Astrocyte (in vitro differentiated cells and primary cell): ENCODE measurements at regions not wholly inside any gene's neighbourhood (a gene's known extent, or its start where the extent isn't known, plus 50 kb on each side); places are given as distances from the start of the nearest gene placed in this dataset.

Experiments
- DNase-seq: peaks from one replicate; pipeline ENCODE4 v3.0.0-alpha.2; 2010; ENCODE audit warnings: low read depth
- FAIRE-seq: peaks from 2 replicates; lab custom pipeline; 2011; peaks lifted over from hg19 to GRCh38; lab: Jason Lieb, UNC
- H2AFZ ChIP-seq: 2 replicates; pipeline ENCODE4 v1.6.0; 2012; ENCODE audit warnings: low read depth, low read length, inconsistent platforms
- H3K27ac ChIP-seq: 2 replicates; pipeline ENCODE4 v1.5.1; 2011; ENCODE audit warnings: low read depth, low read length, inconsistent platforms
- H3K27me3 ChIP-seq: 2 replicates; pipeline ENCODE4 v1.6.0; 2011; ENCODE audit warnings: low read length, inconsistent platforms; ENCODE audit not compliant: insufficient read depth
- H3K36me3 ChIP-seq: 2 replicates; pipeline ENCODE4 v1.5.1; 2011; ENCODE audit warnings: low read length, inconsistent platforms; ENCODE audit not compliant: insufficient read depth
- H3K4me1 ChIP-seq: 2 replicates; pipeline ENCODE4 v1.5.1; 2011; ENCODE audit warnings: low read length, inconsistent platforms; ENCODE audit not compliant: insufficient read depth
- H3K4me2 ChIP-seq: 2 replicates; pipeline ENCODE4 v1.6.0; 2012; ENCODE audit warnings: low read length, inconsistent platforms
- H3K4me3 ChIP-seq: 2 replicates; pipeline ENCODE4 v1.5.1; 2011; ENCODE audit warnings: low read depth, mild to moderate bottlenecking, low read length, inconsistent platforms; ENCODE audit not compliant: insufficient read depth
- H3K79me2 ChIP-seq: 2 replicates; pipeline ENCODE4 v1.6.0; 2012; ENCODE audit warnings: mild to moderate bottlenecking, low read length, inconsistent platforms; ENCODE audit not compliant: insufficient read depth
- H3K9ac ChIP-seq: 2 replicates; pipeline ENCODE4 v1.6.0; 2012; ENCODE audit warnings: mild to moderate bottlenecking, low read length, inconsistent platforms
- H3K9me3 ChIP-seq: 2 replicates; pipeline ENCODE4 v1.5.1; 2012; ENCODE audit warnings: low read depth, mild to moderate bottlenecking, low read length, inconsistent platforms; ENCODE audit not compliant: insufficient read depth
- H4K20me1 ChIP-seq: 2 replicates; pipeline ENCODE4 v1.6.0; 2012; ENCODE audit warnings: low read length, inconsistent platforms; ENCODE audit not compliant: insufficient read depth
- H3K27ac Mint-ChIP-seq: one replicate; pipeline ENCODE4 v1.8.0; 2021; ENCODE audit warnings: mild to moderate bottlenecking, mixed read lengths; ENCODE audit not compliant: unreplicated experiment
- H3K27me3 Mint-ChIP-seq: one replicate; pipeline ENCODE4 v1.8.0; 2021; ENCODE audit warnings: low read depth, mixed read lengths; ENCODE audit not compliant: unreplicated experiment
- H3K36me3 Mint-ChIP-seq: one replicate; pipeline ENCODE4 v1.8.0; 2021; ENCODE audit warnings: low read depth, mixed read lengths; ENCODE audit not compliant: unreplicated experiment
- H3K4me1 Mint-ChIP-seq: one replicate; pipeline ENCODE4 v1.8.0; 2021; ENCODE audit warnings: low read depth, mixed read lengths; ENCODE audit not compliant: unreplicated experiment
- H3K4me3 Mint-ChIP-seq: one replicate; pipeline ENCODE4 v1.8.0; 2021; ENCODE audit warnings: mild to moderate bottlenecking, moderate library complexity, mixed read lengths; ENCODE audit not compliant: unreplicated experiment
- H3K9me3 Mint-ChIP-seq: one replicate; pipeline ENCODE4 v1.8.0; 2021; ENCODE audit warnings: mild to moderate bottlenecking, mixed read lengths; ENCODE audit not compliant: unreplicated experiment
- EZH2 ChIP-seq: IDR thresholded peaks from 2 replicates; pipeline ENCODE4 v1.6.1; 2012; ENCODE audit warnings: mild to moderate bottlenecking, low read length, inconsistent platforms; ENCODE audit not compliant: insufficient read depth
- TF ChIP-seq, protein P1 (sequence below): IDR thresholded peaks from 2 replicates; pipeline ENCODE4 v1.5.1; 2011; ENCODE audit warnings: low read depth, mild to moderate bottlenecking, inconsistent platforms, low read length, moderate library complexity; ENCODE audit not compliant: insufficient read depth

DNA sequence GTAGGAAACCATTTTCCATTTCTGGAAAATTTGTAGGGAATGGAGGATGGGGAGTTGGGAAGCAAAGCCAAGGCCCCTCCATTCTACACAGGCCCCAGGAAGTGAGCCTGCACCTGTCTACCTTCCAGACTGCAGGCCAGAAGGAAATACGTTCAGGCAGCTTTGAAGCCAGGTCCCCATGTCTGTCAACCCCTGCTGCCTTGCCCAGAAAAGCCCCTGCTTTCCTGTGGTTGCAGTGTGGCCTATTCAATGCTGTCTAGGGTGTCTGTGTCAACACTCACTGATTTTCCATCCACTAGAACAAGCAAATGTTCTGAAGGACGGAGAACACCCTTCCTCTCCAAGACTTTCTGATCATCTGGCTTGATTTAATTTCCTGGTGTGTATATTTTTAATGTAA is 281.9 kb downstream of the TLE3 start:
- Histone ChIP-seq H2AFZ (no peak overlapping the region), H3K27ac (no peak overlapping the region), H3K4me3 (no peak overlapping the region), H3K9ac (no peak overlapping the region), H3K79me2 (no peaks in the 10 kb centered on the region), H3K9me3 (no peaks in the 10 kb centered on the region), H3K4me1 (no peaks in the 10 kb centered on the region), H3K27me3 (peaks cover 15% of the 10 kb centered on the region), H3K4me2 (no peak overlapping the region), H4K20me1 (no peaks in the 10 kb centered on the region), H3K36me3 (no peaks in the 10 kb centered on the region)
- Mint-ChIP-seq H3K4me3 (no peak overlapping the region), H3K9me3 (peaks cover 4% of the 10 kb centered on the region), H3K27ac (no peak overlapping the region), H3K27me3 (peaks cover 71% of the 10 kb centered on the region), H3K4me1 (peaks cover 8% of the 10 kb centered on the region), H3K36me3 (peaks cover 2% of the 10 kb centered on the region)
- DNase-seq (no peak), FAIRE-seq (no peak)
- no peak for TF ChIP-seq EZH2
- TF ChIP-seq, protein P1, sequence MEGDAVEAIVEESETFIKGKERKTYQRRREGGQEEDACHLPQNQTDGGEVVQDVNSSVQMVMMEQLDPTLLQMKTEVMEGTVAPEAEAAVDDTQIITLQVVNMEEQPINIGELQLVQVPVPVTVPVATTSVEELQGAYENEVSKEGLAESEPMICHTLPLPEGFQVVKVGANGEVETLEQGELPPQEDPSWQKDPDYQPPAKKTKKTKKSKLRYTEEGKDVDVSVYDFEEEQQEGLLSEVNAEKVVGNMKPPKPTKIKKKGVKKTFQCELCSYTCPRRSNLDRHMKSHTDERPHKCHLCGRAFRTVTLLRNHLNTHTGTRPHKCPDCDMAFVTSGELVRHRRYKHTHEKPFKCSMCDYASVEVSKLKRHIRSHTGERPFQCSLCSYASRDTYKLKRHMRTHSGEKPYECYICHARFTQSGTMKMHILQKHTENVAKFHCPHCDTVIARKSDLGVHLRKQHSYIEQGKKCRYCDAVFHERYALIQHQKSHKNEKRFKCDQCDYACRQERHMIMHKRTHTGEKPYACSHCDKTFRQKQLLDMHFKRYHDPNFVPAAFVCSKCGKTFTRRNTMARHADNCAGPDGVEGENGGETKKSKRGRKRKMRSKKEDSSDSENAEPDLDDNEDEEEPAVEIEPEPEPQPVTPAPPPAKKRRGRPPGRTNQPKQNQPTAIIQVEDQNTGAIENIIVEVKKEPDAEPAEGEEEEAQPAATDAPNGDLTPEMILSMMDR: no peak

DNA sequence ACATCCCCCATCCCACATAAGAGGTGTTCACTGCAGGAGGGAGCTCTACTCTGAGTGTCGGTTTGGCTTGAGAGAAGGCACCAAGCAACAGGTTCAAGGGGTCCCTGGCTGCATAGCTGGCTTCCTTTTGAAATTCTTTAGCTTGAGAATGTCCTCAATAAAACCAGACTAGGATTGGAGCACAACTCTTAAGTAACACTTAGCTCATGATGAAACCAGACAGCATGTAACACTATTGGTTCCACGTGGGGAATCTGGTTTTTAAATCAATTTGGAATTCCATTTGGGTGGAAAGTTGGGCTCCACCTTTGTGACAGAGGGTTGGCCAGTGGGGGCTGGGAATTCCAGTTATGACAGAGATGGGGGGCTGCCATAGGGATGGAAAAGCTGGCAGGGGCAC is 281.2 kb downstream of the TLE3 start:
- peaks cover 4% of the 10 kb centered on the region for H3K4me1 ChIP-seq
- no peak overlapping the region for H3K4me2 ChIP-seq
- H3K79me2 ChIP-seq: no peaks in the 10 kb centered on the region
- no peaks in the 10 kb centered on the region for H3K9me3 ChIP-seq
- Mint-ChIP-seq H3K4me3 (no peak overlapping the region), H3K27ac (no peak overlapping the region), H3K36me3 (peaks cover 2% of the 10 kb centered on the region), H3K27me3 (peaks cover 71% of the 10 kb centered on the region), H3K4me1 (peaks cover 8% of the 10 kb centered on the region), H3K9me3 (peaks cover 4% of the 10 kb centered on the region)
- FAIRE-seq: no peak
- DNase-seq: no peak
- no peaks in the 10 kb centered on the region for H4K20me1 ChIP-seq
- H3K9ac ChIP-seq: no peak overlapping the region
- H2AFZ ChIP-seq: no peak overlapping the region
- H3K36me3 ChIP-seq: no peaks in the 10 kb centered on the region
- no peak overlapping the region for H3K4me3 ChIP-seq
- TF ChIP-seq EZH2: no peak
- TF ChIP-seq, protein P1: no peak
- no peak overlapping the region for H3K27ac ChIP-seq
- H3K27me3 ChIP-seq: peaks cover 15% of the 10 kb centered on the region

DNA sequence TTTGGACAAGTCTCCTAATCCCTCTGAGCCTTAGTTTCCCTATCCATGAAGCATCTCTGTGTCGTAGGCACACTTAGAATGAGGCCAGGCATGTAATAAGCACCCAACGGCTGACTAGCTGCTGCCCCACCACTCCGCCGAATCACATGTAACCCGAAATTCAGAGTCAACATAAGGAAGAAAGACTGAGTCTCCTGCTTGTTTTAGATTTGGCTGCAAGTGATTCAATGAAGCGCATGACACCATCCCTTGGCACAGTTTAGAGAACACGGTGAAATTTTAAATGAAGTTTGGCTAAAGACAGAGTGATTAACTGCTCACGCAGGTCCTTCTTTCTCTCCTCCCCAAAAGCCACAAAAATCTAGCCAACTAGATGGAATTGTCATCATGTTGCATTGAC is 279.2 kb downstream of the TLE3 start:
- Mint-ChIP-seq H3K27ac (no peak overlapping the region), H3K9me3 (peaks cover 4% of the 10 kb centered on the region), H3K4me1 (peaks cover 8% of the 10 kb centered on the region), H3K27me3 (peaks cover 71% of the 10 kb centered on the region), H3K36me3 (peaks cover 2% of the 10 kb centered on the region), H3K4me3 (no peak overlapping the region)
- no peak overlapping the region for H3K9ac ChIP-seq
- TF ChIP-seq, protein P1: no peak
- no peak for TF ChIP-seq EZH2
- H3K4me3 ChIP-seq: no peak overlapping the region
- peaks cover 17% of the 10 kb centered on the region for H3K27me3 ChIP-seq
- H4K20me1 ChIP-seq: no peaks in the 10 kb centered on the region
- no peak overlapping the region for H3K27ac ChIP-seq
- no peak overlapping the region for H3K4me2 ChIP-seq
- no peaks in the 10 kb centered on the region for H3K9me3 ChIP-seq
- DNase-seq (no peak), FAIRE-seq (no peak)
- peaks cover 4% of the 10 kb centered on the region for H3K4me1 ChIP-seq
- H3K79me2 ChIP-seq: no peaks in the 10 kb centered on the region
- no peak overlapping the region for H2AFZ ChIP-seq
- no peaks in the 10 kb centered on the region for H3K36me3 ChIP-seq
